SK-N-SH treated with all-trans-retinoic acid at 6 μM for 48 hours (cell line): ENCODE measurements at regions not wholly inside any gene's neighbourhood (a gene's known extent, or its start where the extent isn't known, plus 50 kb on each side); places are given as distances from the start of the nearest gene placed in this dataset.

Experiments used
- ARNTL ChIP-seq: fragments of 450-650 bp; formaldehyde crosslinking; IDR thresholded peaks from 2 replicates; pipeline ENCODE4 v1.5.0; 2020; ENCODE audit warnings: low read depth, mild to moderate bottlenecking, moderate library complexity, borderline replicate concordance
- CREB5 ChIP-seq: fragments of 250-450 bp; sonication (Bioruptor Pico); IDR thresholded peaks from 2 replicates; pipeline ENCODE4 v1.5.1; 2020; ENCODE audit warnings: low read depth, mild to moderate bottlenecking, moderate library complexity
- CSDC2 ChIP-seq: fragments of 250-450 bp; sonication (Bioruptor Pico); IDR thresholded peaks from 2 replicates; pipeline ENCODE4 v1.5.0; 2020; ENCODE audit warnings: mild to moderate bottlenecking, moderate library complexity
- CSRNP3 ChIP-seq: fragments of 250-450 bp; sonication (Bioruptor Pico); IDR thresholded peaks from 2 replicates; pipeline ENCODE4 v1.5.1; 2021; ENCODE audit warnings: mild to moderate bottlenecking, moderate library complexity
- ESRRG ChIP-seq: fragments of 250-450 bp; sonication (Bioruptor Pico); IDR thresholded peaks from 2 replicates; pipeline ENCODE4 v1.6.1; 2021; ENCODE audit warnings: mild to moderate bottlenecking
- GLIS3 ChIP-seq: fragments of 250-450 bp; sonication (Bioruptor Pico); IDR thresholded peaks from 2 replicates; pipeline ENCODE4 v1.5.0; 2020; ENCODE audit warnings: mild to moderate bottlenecking, moderate library complexity
- OSR1 ChIP-seq: fragments of 250-450 bp; sonication (Bioruptor Pico); IDR thresholded peaks from 2 replicates; pipeline ENCODE4 v1.8.0; 2022; ENCODE audit warnings: moderate library complexity, mild to moderate bottlenecking, inconsistent platforms
- PATZ1 ChIP-seq: fragments of 250-450 bp; sonication (Bioruptor Pico); IDR thresholded peaks from 2 replicates; pipeline ENCODE4 v1.8.0; 2020; ENCODE audit warnings: mild to moderate bottlenecking, moderate library complexity, borderline replicate concordance
- PPARA ChIP-seq: fragments of 250-450 bp; sonication (Bioruptor Pico); IDR thresholded peaks from 2 replicates; pipeline ENCODE4 v1.5.0; 2020; ENCODE audit warnings: mild to moderate bottlenecking, borderline replicate concordance
- TOX ChIP-seq: fragments of 250-450 bp; sonication (Bioruptor Pico); IDR thresholded peaks from 2 replicates; pipeline ENCODE4 v1.8.0; 2021; ENCODE audit warnings: mild to moderate bottlenecking, moderate library complexity, borderline replicate concordance
- ZC3H10 ChIP-seq: fragments of 250-450 bp; sonication (Bioruptor Pico); IDR thresholded peaks from 2 replicates; pipeline ENCODE4 v1.5.1; 2021; ENCODE audit warnings: mild to moderate bottlenecking, moderate library complexity
- ZFP3 ChIP-seq: fragments of 250-450 bp; sonication (Bioruptor Pico); IDR thresholded peaks from 2 replicates; pipeline ENCODE4 v1.5.0; 2020; ENCODE audit warnings: mild to moderate bottlenecking, moderate library complexity
- ZFP30 ChIP-seq: fragments of 450-650 bp; formaldehyde crosslinking; IDR thresholded peaks from 2 replicates; pipeline ENCODE4 v1.5.0; 2022; ENCODE audit warnings: mild to moderate bottlenecking, moderate library complexity
- ZNF565 ChIP-seq: fragments of 450-650 bp; formaldehyde crosslinking; conservative IDR thresholded peaks from 2 replicates; pipeline ENCODE4 v1.5.0; 2020; ENCODE audit warnings: low read depth, mild to moderate bottlenecking, moderate library complexity

DNA sequence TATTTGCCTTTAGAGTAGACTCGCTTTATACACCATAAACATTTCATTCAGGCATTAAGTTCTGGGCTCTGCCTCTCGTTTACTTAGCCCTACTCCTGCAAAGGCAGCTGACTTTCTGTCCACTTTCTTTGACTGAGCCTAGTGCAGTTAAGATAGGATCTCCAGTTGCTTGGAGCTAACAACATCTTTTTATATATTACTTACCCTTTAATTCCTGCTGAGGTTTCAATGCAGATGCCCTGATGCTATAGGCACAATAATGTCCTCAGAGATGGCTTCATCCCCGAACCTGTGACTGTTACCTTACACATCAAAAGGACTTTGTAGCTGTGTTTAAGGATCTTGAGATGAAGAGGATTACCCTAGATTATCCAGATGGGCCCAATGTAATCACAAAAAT, 505.8 kb upstream of the TNP1 start:
- TF ChIP-seq CREB5 (CRISPR knock-in tag), result no peak
- no peak for TF ChIP-seq PPARA
- no peak for TF ChIP-seq ZFP3 (CRISPR knock-in tag)
- no peak for TF ChIP-seq CSRNP3 (CRISPR knock-in tag)
- TF ChIP-seq ZFP30, result no peak
- no peak for TF ChIP-seq ESRRG (CRISPR knock-in tag)
- no peak for TF ChIP-seq ZC3H10 (CRISPR knock-in tag)
- no peak for TF ChIP-seq OSR1 (CRISPR knock-in tag)
- no peak for TF ChIP-seq ZNF565 (CRISPR knock-in tag)
- no peak for TF ChIP-seq PATZ1 (CRISPR knock-in tag)
- TF ChIP-seq ARNTL, result no peak
- no peak for TF ChIP-seq TOX (CRISPR knock-in tag)
- no peak for TF ChIP-seq CSDC2 (CRISPR knock-in tag)
- TF ChIP-seq GLIS3 (CRISPR knock-in tag), result no peak
